Loucy (cell line): ENCODE measurements at regions not wholly inside any gene's neighbourhood (a gene's known extent, or its start where the extent isn't known, plus 50 kb on each side); places are given as distances from the start of the nearest gene placed in this dataset.

Experiments used
- H2AFZ ChIP-seq: fragments of 200-600 bp; sonication (generic); 2 replicates; pipeline ENCODE4 v1.6.0; 2016; ENCODE audit warnings: antibody characterized with exemption, mild to moderate bottlenecking, low read length, moderate library complexity
- H3F3A ChIP-seq: fragments of 200-600 bp; 2 replicates; pipeline ENCODE4 v1.6.0; 2016; ENCODE audit warnings: antibody characterized with exemption, low read depth, mild to moderate bottlenecking
- H3K27me3 ChIP-seq: fragments of 200-600 bp; sonication (generic); 2 replicates; pipeline ENCODE4 v1.6.1; 2014; ENCODE audit warnings: low read length, mild to moderate bottlenecking; ENCODE audit not compliant: insufficient read depth, poor library complexity, severe bottlenecking
- H3K36me3 ChIP-seq: fragments of 200-600 bp; sonication (generic); 2 replicates; pipeline ENCODE4 v1.6.1; 2016; ENCODE audit warnings: low read length; ENCODE audit not compliant: insufficient read depth
- H3K4me1 ChIP-seq: fragments of 200-600 bp; sonication (generic); 2 replicates; pipeline ENCODE4 v1.5.1; 2014; ENCODE audit warnings: low read length, mild to moderate bottlenecking; ENCODE audit not compliant: insufficient read depth, poor library complexity, severe bottlenecking
- H3K4me2 ChIP-seq: fragments of 200-600 bp; sonication (generic); 2 replicates; pipeline ENCODE4 v1.6.0; 2014; ENCODE audit warnings: antibody characterized with exemption, low read length, low read depth, mild to moderate bottlenecking; ENCODE audit not compliant: poor library complexity, severe bottlenecking
- H3K4me3 ChIP-seq: fragments of 200-600 bp; sonication (generic); 2 replicates; pipeline ENCODE4 v1.5.1; 2014; ENCODE audit warnings: low read length, mild to moderate bottlenecking, mixed read lengths; ENCODE audit not compliant: poor library complexity, severe bottlenecking
- H3K79me2 ChIP-seq: fragments of 200-600 bp; sonication (generic); 2 replicates; pipeline ENCODE4 v1.6.1; 2014; ENCODE audit warnings: low read length; ENCODE audit not compliant: insufficient read depth
- H3K9ac ChIP-seq: fragments of 200-600 bp; sonication (generic); 2 replicates; pipeline ENCODE4 v1.6.0; 2014; ENCODE audit warnings: mild to moderate bottlenecking, low read depth, low read length, moderate library complexity; ENCODE audit not compliant: poor library complexity, severe bottlenecking
- H3K9me2 ChIP-seq: fragments of 200-600 bp; sonication (generic); replicated peaks from 2 replicates; pipeline ENCODE4 v1.6.1; 2016; ENCODE audit warnings: low read depth, low read length, mixed read lengths
- H3K9me3 ChIP-seq: fragments of 200-600 bp; sonication (generic); 2 replicates; pipeline ENCODE4 v1.6.1; 2014; ENCODE audit warnings: mild to moderate bottlenecking, antibody characterized with exemption, low read length, low read depth; ENCODE audit not compliant: insufficient read depth
- H4K20me1 ChIP-seq: fragments of 200-600 bp; sonication (generic); 2 replicates; pipeline ENCODE4 v1.6.0; 2014; ENCODE audit warnings: antibody characterized with exemption, low read length, mild to moderate bottlenecking; ENCODE audit not compliant: insufficient read depth, poor library complexity, severe bottlenecking
- CTCF ChIP-seq: fragments of 200-600 bp; sonication (generic); conservative IDR thresholded peaks from 2 replicates; pipeline ENCODE4 v1.5.1; 2014; ENCODE audit warnings: mild to moderate bottlenecking, antibody characterized with exemption, low read length
- EZH2phosphoT487 ChIP-seq: fragments of 200-600 bp; IDR thresholded peaks from 2 replicates; pipeline ENCODE4 v1.6.1; 2018; ENCODE audit warnings: antibody characterized with exemption, mild to moderate bottlenecking, moderate library complexity, borderline replicate concordance

GRCh38 chr6:12478921-12479320 lies 188.8 kb downstream of the EDN1 start:
- no peaks in the 10 kb centered on the region for H3K9me2 ChIP-seq
- H3K4me3 ChIP-seq, result no peak overlapping the region
- H3K79me2 ChIP-seq, result no peaks in the 10 kb centered on the region
- no peak overlapping the region for H2AFZ ChIP-seq
- no peaks in the 10 kb centered on the region for H3K36me3 ChIP-seq
- H3K4me2 ChIP-seq, result no peak overlapping the region
- TF ChIP-seq CTCF, result no peak
- no peak for TF ChIP-seq EZH2phosphoT487
- H3K9ac ChIP-seq, result no peak overlapping the region
- H3F3A ChIP-seq, result no peaks in the 10 kb centered on the region
- H3K9me3 ChIP-seq, result no peaks in the 10 kb centered on the region
- H3K4me1 ChIP-seq, result peaks cover 9% of the 10 kb centered on the region
- no peaks in the 10 kb centered on the region for H3K27me3 ChIP-seq
- no peaks in the 10 kb centered on the region for H4K20me1 ChIP-seq

GRCh38 chr6:12479451-12479850 lies 189.3 kb downstream of the EDN1 start:
- Histone ChIP-seq H3K9ac (no peak overlapping the region), H3K36me3 (no peaks in the 10 kb centered on the region), H3K4me1 (peaks cover 9% of the 10 kb centered on the region), H3K9me2 (no peaks in the 10 kb centered on the region), H3K9me3 (no peaks in the 10 kb centered on the region), H3K27me3 (no peaks in the 10 kb centered on the region), H3K4me2 (no peak overlapping the region), H3K79me2 (no peaks in the 10 kb centered on the region), H3K4me3 (no peak overlapping the region), H3F3A (no peaks in the 10 kb centered on the region), H2AFZ (no peak overlapping the region), H4K20me1 (no peaks in the 10 kb centered on the region)
- TF ChIP-seq EZH2phosphoT487 (no peak), CTCF (no peak)

- TF ChIP-seq CTCF (no peak), EZH2phosphoT487 (no peak)
- H3F3A ChIP-seq, result no peaks in the 10 kb centered on the region
These were observed 189.7 kb downstream of the EDN1 start for GRCh38 chr6:12479881-12480280.

More at GRCh38 chr6:12479881-12480280, 189.7 kb downstream of the EDN1 start:
- no peaks in the 10 kb centered on the region for H3K36me3 ChIP-seq
- H3K27me3 ChIP-seq, result no peaks in the 10 kb centered on the region
- no peak overlapping the region for H3K4me3 ChIP-seq
- no peak overlapping the region for H3K4me2 ChIP-seq
- peaks cover 9% of the 10 kb centered on the region for H3K4me1 ChIP-seq
- H2AFZ ChIP-seq, result no peak overlapping the region
- H3K9ac ChIP-seq, result no peak overlapping the region
- no peaks in the 10 kb centered on the region for H3K9me3 ChIP-seq
- no peaks in the 10 kb centered on the region for H3K9me2 ChIP-seq
- no peaks in the 10 kb centered on the region for H3K79me2 ChIP-seq
- H4K20me1 ChIP-seq, result no peaks in the 10 kb centered on the region
